Stomach smooth muscle (tissue), 2 donors: ENCODE measurements at regions not wholly inside any gene's neighbourhood (a gene's known extent, or its start where the extent isn't known, plus 50 kb on each side); places are given as distances from the start of the nearest gene placed in this dataset.

ENCODE experiments used
- H3K27ac ChIP-seq: one replicate; pipeline ENCODE4 v1.7.0; 2013; ENCODE audit warnings: mild to moderate bottlenecking, low read length, inconsistent platforms
- H3K27me3 ChIP-seq, 2 donors: one replicate each; pipeline ENCODE4 v1.7.0; 2013; ENCODE audit warnings: low read length in 2 of 2; ENCODE audit not compliant: insufficient read depth in 2 of 2, control insufficient read depth in 1 of 2
- H3K36me3 ChIP-seq, 2 donors: one replicate each; pipeline ENCODE4 v1.7.0; 2013; ENCODE audit warnings: low read length in 2 of 2; ENCODE audit not compliant: control insufficient read depth in 2 of 2, insufficient read depth in 2 of 2
- H3K4me1 ChIP-seq: one replicate; pipeline ENCODE4 v1.7.0; 2013; ENCODE audit warnings: low read length; ENCODE audit not compliant: control insufficient read depth, insufficient read depth
- H3K4me3 ChIP-seq, 2 donors: one replicate each; pipeline ENCODE4 v1.7.0; 2013; ENCODE audit warnings: low read length in 2 of 2
- H3K9ac ChIP-seq, 2 donors: one replicate each; pipeline ENCODE4 v1.7.0; 2013; ENCODE audit warnings: low read length in 2 of 2, mild to moderate bottlenecking in 1 of 2
- H3K9me3 ChIP-seq, 2 donors: one replicate each; pipeline ENCODE4 v1.7.0; 2013; ENCODE audit warnings: low read length in 2 of 2; ENCODE audit not compliant: control insufficient read depth in 2 of 2
- donor health status: healthy.
- donor health status: Pancreatic carcinoma.

- H3K4me1 ChIP-seq = peaks cover 2% of the 10 kb centered on the region
- H3K4me3 ChIP-seq = no peak overlapping the region
- H3K9ac ChIP-seq = no peak overlapping the region
- no peaks in the 10 kb centered on the region for H3K9me3 ChIP-seq
- H3K27me3 ChIP-seq = no peaks in the 10 kb centered on the region
- no peak overlapping the region for H3K27ac ChIP-seq
- H3K36me3 ChIP-seq = no peaks in the 10 kb centered on the region
Measured at GRCh38 chr2:216949700-216950413, 90.0 kb upstream of the TNP1 start.

GRCh38 chr2:216947055-216947454 lies 87.2 kb upstream of the TNP1 start:
- no peaks in the 10 kb centered on the region for H3K36me3 ChIP-seq
- H3K4me3 ChIP-seq = no peak overlapping the region
- no peak overlapping the region for H3K27ac ChIP-seq
- no peaks in the 10 kb centered on the region for H3K9me3 ChIP-seq
- H3K4me1 ChIP-seq = peaks cover 7% of the 10 kb centered on the region
- H3K9ac ChIP-seq = no peak overlapping the region
- no peaks in the 10 kb centered on the region for H3K27me3 ChIP-seq

GRCh38 chr2:216944733-216945132 lies 84.9 kb upstream of the TNP1 start:
- Histone ChIP-seq H3K27ac (no peak overlapping the region), H3K4me1 (peaks cover 5% of the 10 kb centered on the region), H3K27me3 (no peaks in the 10 kb centered on the region), H3K36me3 (no peaks in the 10 kb centered on the region), H3K4me3 (no peak overlapping the region), H3K9me3 (no peaks in the 10 kb centered on the region), H3K9ac (no peak overlapping the region)

- H3K4me1 ChIP-seq = peaks cover 5% of the 10 kb centered on the region
- H3K36me3 ChIP-seq = no peaks in the 10 kb centered on the region
- H3K9ac ChIP-seq = no peak overlapping the region
- no peak overlapping the region for H3K27ac ChIP-seq
- no peaks in the 10 kb centered on the region for H3K27me3 ChIP-seq
- no peaks in the 10 kb centered on the region for H3K9me3 ChIP-seq
- H3K4me3 ChIP-seq = no peak overlapping the region
Measured at GRCh38 chr2:216943109-216943508, 83.2 kb upstream of the TNP1 start.

- H3K27ac ChIP-seq = no peak overlapping the region
- no peaks in the 10 kb centered on the region for H3K27me3 ChIP-seq
- H3K9ac ChIP-seq = no peak overlapping the region
- no peaks in the 10 kb centered on the region for H3K9me3 ChIP-seq
- no peak overlapping the region for H3K4me3 ChIP-seq
- no peaks in the 10 kb centered on the region for H3K36me3 ChIP-seq
- H3K4me1 ChIP-seq = peaks cover 5% of the 10 kb centered on the region
Measured at GRCh38 chr2:216942465-216942864, 82.6 kb upstream of the TNP1 start.

GRCh38 chr2:216942016-216942415 lies 82.2 kb upstream of the TNP1 start:
- H3K27me3 ChIP-seq = no peaks in the 10 kb centered on the region
- H3K9ac ChIP-seq = no peak overlapping the region
- H3K27ac ChIP-seq = no peak overlapping the region
- no peaks in the 10 kb centered on the region for H3K36me3 ChIP-seq
- no peaks in the 10 kb centered on the region for H3K9me3 ChIP-seq
- H3K4me3 ChIP-seq = no peak overlapping the region
- peaks cover 9% of the 10 kb centered on the region for H3K4me1 ChIP-seq

- H3K9ac ChIP-seq = no peak overlapping the region
- no peaks in the 10 kb centered on the region for H3K27me3 ChIP-seq
- H3K27ac ChIP-seq = no peak overlapping the region
- no peaks in the 10 kb centered on the region for H3K9me3 ChIP-seq
- peaks cover 12% of the 10 kb centered on the region for H3K4me1 ChIP-seq
- H3K4me3 ChIP-seq = no peak overlapping the region
- no peaks in the 10 kb centered on the region for H3K36me3 ChIP-seq
Measured at GRCh38 chr2:216936954-216937357, 77.1 kb upstream of the TNP1 start.

GRCh38 chr2:216934623-216935022 lies 74.8 kb upstream of the TNP1 start:
- no peak overlapping the region for H3K4me3 ChIP-seq
- peaks cover 12% of the 10 kb centered on the region for H3K4me1 ChIP-seq
- no peak overlapping the region for H3K9ac ChIP-seq
- H3K27ac ChIP-seq = no peak overlapping the region
- no peaks in the 10 kb centered on the region for H3K9me3 ChIP-seq
- H3K27me3 ChIP-seq = no peaks in the 10 kb centered on the region
- H3K36me3 ChIP-seq = no peaks in the 10 kb centered on the region

- Histone ChIP-seq H3K9me3 (no peaks in the 10 kb centered on the region), H3K27me3 (no peaks in the 10 kb centered on the region), H3K27ac (no peak overlapping the region), H3K4me1 (peaks cover 12% of the 10 kb centered on the region), H3K4me3 (no peak overlapping the region), H3K9ac (no peak overlapping the region), H3K36me3 (no peaks in the 10 kb centered on the region)
Measured at GRCh38 chr2:216934151-216934550, 74.3 kb upstream of the TNP1 start.

GRCh38 chr2:216932863-216933548 lies 73.1 kb upstream of the TNP1 start:
- H3K9ac ChIP-seq = no peak overlapping the region

More at GRCh38 chr2:216932863-216933548, 73.1 kb upstream of the TNP1 start:
- no peak overlapping the region for H3K27ac ChIP-seq
- H3K36me3 ChIP-seq = no peaks in the 10 kb centered on the region
- no peak overlapping the region for H3K4me3 ChIP-seq
- H3K9me3 ChIP-seq = no peaks in the 10 kb centered on the region
- H3K4me1 ChIP-seq = peaks cover 12% of the 10 kb centered on the region
- no peaks in the 10 kb centered on the region for H3K27me3 ChIP-seq
